Neural cell (in vitro differentiated cells): ENCODE measurements at regions not wholly inside any gene's neighbourhood (a gene's known extent, or its start where the extent isn't known, plus 50 kb on each side); places are given as distances from the start of the nearest gene placed in this dataset.

ENCODE experiments used
- H2AFZ ChIP-seq: fragments of 200-600, 300-800 bp; sonication (generic), shearing (Covaris generic); 2 replicates; pipeline ENCODE4 v1.6.0; 2014; ENCODE audit warnings: low read depth, mild to moderate bottlenecking, antibody characterized with exemption, low read length, moderate library complexity
- H3F3A ChIP-seq: fragments of 200-600 bp; shearing (Covaris generic); 2 replicates; pipeline ENCODE4 v1.6.1; 2016; ENCODE audit warnings: mild to moderate bottlenecking, moderate library complexity, mixed read lengths, antibody characterized with exemption, low read length; ENCODE audit not compliant: insufficient read depth, poor library complexity, severe bottlenecking
- H3K27ac ChIP-seq: fragments of 200-600, 300-800 bp; sonication (generic), shearing (Covaris generic); 2 replicates; pipeline ENCODE4 v1.5.1; 2014; ENCODE audit warnings: mild to moderate bottlenecking, low read length, moderate library complexity
- H3K27me3 ChIP-seq: fragments of 300-800, 200-600 bp; sonication (generic), shearing (Covaris generic); 2 replicates; pipeline ENCODE4 v1.6.0; 2014; ENCODE audit warnings: mild to moderate bottlenecking, low read depth, low read length, moderate library complexity; ENCODE audit not compliant: insufficient read depth
- H3K36me3 ChIP-seq: fragments of 300-800, 200-600 bp; sonication (generic), shearing (Covaris generic); 2 replicates; pipeline ENCODE4 v1.5.1; 2014; ENCODE audit warnings: mild to moderate bottlenecking, antibody characterized with exemption, low read length, moderate library complexity; ENCODE audit not compliant: insufficient read depth
- H3K4me2 ChIP-seq: fragments of 300-800, 200-600 bp; sonication (generic), shearing (Covaris generic); 2 replicates; pipeline ENCODE4 v1.6.0; 2014; ENCODE audit warnings: mild to moderate bottlenecking, low read length
- H3K4me3 ChIP-seq: fragments of 300-800, 200-600 bp; sonication (generic), shearing (Covaris generic); 2 replicates; pipeline ENCODE4 v1.5.1; 2014; ENCODE audit warnings: mild to moderate bottlenecking, low read length, moderate library complexity
- H3K79me2 ChIP-seq: fragments of 200-600 bp; shearing (Covaris generic); replicated peaks from 2 replicates; pipeline ENCODE4 v1.6.0; 2014; ENCODE audit warnings: mild to moderate bottlenecking, low read length, moderate library complexity; ENCODE audit not compliant: insufficient read depth
- H3K9ac ChIP-seq: fragments of 300-800, 200-600 bp; sonication (generic), shearing (Covaris generic); 2 replicates; pipeline ENCODE4 v1.6.1; 2016; ENCODE audit warnings: mild to moderate bottlenecking, low read length, mixed read lengths
- H3K9me2 ChIP-seq: fragments of 200-600 bp; shearing (Covaris generic); 2 replicates; pipeline ENCODE4 v1.6.1; 2016; ENCODE audit warnings: mild to moderate bottlenecking, low read length, mixed read lengths; ENCODE audit not compliant: insufficient read depth
- H3K9me3 ChIP-seq: fragments of 200-600, 300-800 bp; sonication (generic), shearing (Covaris generic); 2 replicates; pipeline ENCODE4 v1.6.1; 2016; ENCODE audit warnings: mild to moderate bottlenecking, mixed run types, low read length, moderate library complexity, mixed read lengths
- H4K20me1 ChIP-seq: fragments of 200-600 bp; shearing (Covaris generic); 2 replicates; pipeline ENCODE4 v1.6.1; 2016; ENCODE audit warnings: mild to moderate bottlenecking, mixed run types; ENCODE audit not compliant: insufficient read depth
- EP300 ChIP-seq: fragments of 450-650 bp; conservative IDR thresholded peaks from 2 replicates; pipeline ENCODE4 v1.6.1; 2014; ENCODE audit warnings: antibody characterized with exemption, mild to moderate bottlenecking, moderate library complexity; ENCODE audit not compliant: poor library complexity, severe bottlenecking
- EZH2 ChIP-seq: fragments of 200-600, 300-800 bp; shearing (Covaris generic), sonication (generic); IDR thresholded peaks from 2 replicates; pipeline ENCODE4 v1.6.1; 2014; ENCODE audit warnings: antibody characterized with exemption, low read length, borderline replicate concordance, mild to moderate bottlenecking; ENCODE audit not compliant: insufficient read depth, poor library complexity, severe bottlenecking
- MXI1 ChIP-seq: fragments of 450-650 bp; conservative IDR thresholded peaks from 2 replicates; pipeline ENCODE4 v1.6.1; 2014; ENCODE audit warnings: antibody characterized with exemption, mild to moderate bottlenecking; ENCODE audit not compliant: poor library complexity, severe bottlenecking
- POLR2AphosphoS5 ChIP-seq: IDR thresholded peaks from 2 replicates; pipeline ENCODE4 v1.6.1; 2012
- RAD21 ChIP-seq: fragments of 450-650 bp; conservative IDR thresholded peaks from 2 replicates; pipeline ENCODE4 v1.6.1; 2014; ENCODE audit warnings: antibody characterized with exemption, mild to moderate bottlenecking, moderate library complexity
- SMC3 ChIP-seq: fragments of 450-650 bp; conservative IDR thresholded peaks from 2 replicates; pipeline ENCODE4 v1.6.1; 2014; ENCODE audit warnings: antibody characterized with exemption, mild to moderate bottlenecking, moderate library complexity; ENCODE audit not compliant: poor library complexity
- TAF1 ChIP-seq: IDR thresholded peaks from 2 replicates; pipeline ENCODE4 v1.6.1; 2012; ENCODE audit warnings: low read depth
- TF ChIP-seq, protein P1 (sequence below): fragments of 450-650 bp; IDR thresholded peaks from 2 replicates; pipeline ENCODE4 v1.5.1; 2014; ENCODE audit warnings: antibody characterized with exemption, mild to moderate bottlenecking, moderate library complexity; ENCODE audit not compliant: poor library complexity, severe bottlenecking
- TF ChIP-seq, protein P2 (sequence below): IDR thresholded peaks from 2 replicates; pipeline ENCODE4 v1.6.1; 2012; ENCODE audit warnings: borderline replicate concordance

DNA sequence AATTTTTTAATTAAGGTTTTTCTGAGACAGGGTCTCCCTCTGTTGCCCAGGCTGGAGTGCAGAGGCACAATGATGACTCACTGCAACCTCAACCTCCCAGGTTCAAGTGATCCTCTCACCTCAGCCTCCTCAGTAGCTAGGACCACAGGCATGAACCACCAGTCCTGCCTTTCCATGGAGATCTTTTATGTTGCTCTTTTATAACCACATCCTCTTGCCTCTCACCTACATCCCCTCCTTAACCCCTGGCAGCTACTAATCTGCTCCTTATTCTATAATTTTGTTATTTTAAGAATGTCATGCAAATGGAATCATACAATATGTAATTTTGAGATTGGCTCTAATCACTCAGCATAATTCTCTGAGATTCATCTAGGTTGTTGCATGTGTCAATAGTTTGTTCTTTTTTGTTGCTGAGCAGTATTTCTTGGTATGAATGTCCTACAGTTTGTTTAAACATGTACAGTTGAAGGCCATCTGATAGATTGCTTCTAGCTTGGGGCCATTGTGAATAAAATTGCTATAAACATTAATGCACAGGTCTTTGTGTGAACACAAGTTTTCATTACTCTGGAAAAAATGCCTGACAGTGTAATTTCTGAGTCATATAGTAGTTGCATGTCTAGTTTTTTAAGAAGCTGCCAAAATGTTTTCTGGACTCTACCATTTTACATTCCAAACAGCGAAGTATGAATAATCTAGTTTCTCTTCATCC is 249.2 kb upstream of the AMIGO2 start:
- Histone ChIP-seq H3K4me2 (no peak overlapping the region), H4K20me1 (no peaks in the 10 kb centered on the region), H3K9me3 (no peaks in the 10 kb centered on the region), H3K27ac (no peak overlapping the region), H3K36me3 (no peaks in the 10 kb centered on the region), H3K4me3 (no peak overlapping the region), H3K9ac (no peak overlapping the region), H3K79me2 (no peaks in the 10 kb centered on the region), H2AFZ (no peak overlapping the region), H3F3A (no peaks in the 10 kb centered on the region), H3K27me3 (no peaks in the 10 kb centered on the region), H3K9me2 (no peaks in the 10 kb centered on the region)
- no peak for TF ChIP-seq POLR2AphosphoS5
- TF ChIP-seq, protein P1, sequence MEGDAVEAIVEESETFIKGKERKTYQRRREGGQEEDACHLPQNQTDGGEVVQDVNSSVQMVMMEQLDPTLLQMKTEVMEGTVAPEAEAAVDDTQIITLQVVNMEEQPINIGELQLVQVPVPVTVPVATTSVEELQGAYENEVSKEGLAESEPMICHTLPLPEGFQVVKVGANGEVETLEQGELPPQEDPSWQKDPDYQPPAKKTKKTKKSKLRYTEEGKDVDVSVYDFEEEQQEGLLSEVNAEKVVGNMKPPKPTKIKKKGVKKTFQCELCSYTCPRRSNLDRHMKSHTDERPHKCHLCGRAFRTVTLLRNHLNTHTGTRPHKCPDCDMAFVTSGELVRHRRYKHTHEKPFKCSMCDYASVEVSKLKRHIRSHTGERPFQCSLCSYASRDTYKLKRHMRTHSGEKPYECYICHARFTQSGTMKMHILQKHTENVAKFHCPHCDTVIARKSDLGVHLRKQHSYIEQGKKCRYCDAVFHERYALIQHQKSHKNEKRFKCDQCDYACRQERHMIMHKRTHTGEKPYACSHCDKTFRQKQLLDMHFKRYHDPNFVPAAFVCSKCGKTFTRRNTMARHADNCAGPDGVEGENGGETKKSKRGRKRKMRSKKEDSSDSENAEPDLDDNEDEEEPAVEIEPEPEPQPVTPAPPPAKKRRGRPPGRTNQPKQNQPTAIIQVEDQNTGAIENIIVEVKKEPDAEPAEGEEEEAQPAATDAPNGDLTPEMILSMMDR = no peak
- TF ChIP-seq, protein P2, sequence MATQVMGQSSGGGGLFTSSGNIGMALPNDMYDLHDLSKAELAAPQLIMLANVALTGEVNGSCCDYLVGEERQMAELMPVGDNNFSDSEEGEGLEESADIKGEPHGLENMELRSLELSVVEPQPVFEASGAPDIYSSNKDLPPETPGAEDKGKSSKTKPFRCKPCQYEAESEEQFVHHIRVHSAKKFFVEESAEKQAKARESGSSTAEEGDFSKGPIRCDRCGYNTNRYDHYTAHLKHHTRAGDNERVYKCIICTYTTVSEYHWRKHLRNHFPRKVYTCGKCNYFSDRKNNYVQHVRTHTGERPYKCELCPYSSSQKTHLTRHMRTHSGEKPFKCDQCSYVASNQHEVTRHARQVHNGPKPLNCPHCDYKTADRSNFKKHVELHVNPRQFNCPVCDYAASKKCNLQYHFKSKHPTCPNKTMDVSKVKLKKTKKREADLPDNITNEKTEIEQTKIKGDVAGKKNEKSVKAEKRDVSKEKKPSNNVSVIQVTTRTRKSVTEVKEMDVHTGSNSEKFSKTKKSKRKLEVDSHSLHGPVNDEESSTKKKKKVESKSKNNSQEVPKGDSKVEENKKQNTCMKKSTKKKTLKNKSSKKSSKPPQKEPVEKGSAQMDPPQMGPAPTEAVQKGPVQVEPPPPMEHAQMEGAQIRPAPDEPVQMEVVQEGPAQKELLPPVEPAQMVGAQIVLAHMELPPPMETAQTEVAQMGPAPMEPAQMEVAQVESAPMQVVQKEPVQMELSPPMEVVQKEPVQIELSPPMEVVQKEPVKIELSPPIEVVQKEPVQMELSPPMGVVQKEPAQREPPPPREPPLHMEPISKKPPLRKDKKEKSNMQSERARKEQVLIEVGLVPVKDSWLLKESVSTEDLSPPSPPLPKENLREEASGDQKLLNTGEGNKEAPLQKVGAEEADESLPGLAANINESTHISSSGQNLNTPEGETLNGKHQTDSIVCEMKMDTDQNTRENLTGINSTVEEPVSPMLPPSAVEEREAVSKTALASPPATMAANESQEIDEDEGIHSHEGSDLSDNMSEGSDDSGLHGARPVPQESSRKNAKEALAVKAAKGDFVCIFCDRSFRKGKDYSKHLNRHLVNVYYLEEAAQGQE = no peak
- TF ChIP-seq SMC3 = no peak
- TF ChIP-seq RAD21 = no peak
- TF ChIP-seq EP300 = no peak
- TF ChIP-seq MXI1 = no peak
- TF ChIP-seq TAF1 = no peak
- TF ChIP-seq EZH2 = no peak

DNA sequence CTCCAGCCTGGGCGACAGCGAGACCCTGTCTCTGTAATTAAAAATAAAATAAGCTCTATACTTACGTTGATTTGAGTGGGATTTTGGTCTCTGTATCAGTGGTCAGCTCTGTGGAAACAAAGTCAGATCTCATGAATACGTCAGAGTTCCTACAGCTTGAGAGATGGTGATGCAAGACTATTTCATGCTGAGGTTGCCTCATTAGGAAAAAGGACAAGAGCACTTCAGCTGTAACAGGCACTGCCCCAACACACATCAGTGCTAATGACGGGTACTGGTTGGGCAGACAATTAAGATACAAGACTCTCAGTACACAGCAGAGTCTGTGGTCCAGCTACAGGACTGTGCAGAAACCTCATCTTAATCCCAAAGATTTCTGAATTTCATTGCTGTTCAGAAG is 246.4 kb upstream of the AMIGO2 start:
- Histone ChIP-seq H3K27me3 (no peaks in the 10 kb centered on the region), H4K20me1 (no peaks in the 10 kb centered on the region), H3K4me2 (no peak overlapping the region), H3K79me2 (no peaks in the 10 kb centered on the region), H2AFZ (no peak overlapping the region), H3K27ac (no peak overlapping the region), H3K9me2 (no peaks in the 10 kb centered on the region), H3K36me3 (no peaks in the 10 kb centered on the region), H3K4me3 (no peak overlapping the region), H3K9ac (no peak overlapping the region), H3K9me3 (no peaks in the 10 kb centered on the region), H3F3A (no peaks in the 10 kb centered on the region)
- TF ChIP-seq EZH2 (no peak), MXI1 (no peak), TAF1 (no peak), SMC3 (no peak), EP300 (no peak), POLR2AphosphoS5 (no peak), RAD21 (no peak)
- TF ChIP-seq, protein P2 = no peak
- TF ChIP-seq, protein P1 = no peak
